CD14-positive monocyte (primary cell): ENCODE measurements at regions not wholly inside any gene's neighbourhood (a gene's known extent, or its start where the extent isn't known, plus 50 kb on each side); places are given as distances from the start of the nearest gene placed in this dataset.

ENCODE experiments used
- DNase-seq, 3 donors: peaks; one replicate each; pipeline ENCODE4 v3.0.0-alpha.2; 2011 to 2022
- H2AFZ ChIP-seq: 2 replicates; pipeline ENCODE4 v1.6.0; 2012; ENCODE audit warnings: mild to moderate bottlenecking, low read depth, low read length, inconsistent platforms; ENCODE audit not compliant: insufficient read depth, poor library complexity, severe bottlenecking
- H3K27ac ChIP-seq, 2 donors: 1 replicate in 1 of 2; 2 replicates in 1 of 2; pipeline ENCODE4 v1.5.1; 2012 to 2013; ENCODE audit warnings: low read length in 2 of 2, control low read depth in 1 of 2, inconsistent platforms in 1 of 2, low read depth in 1 of 2, mild to moderate bottlenecking in 1 of 2
- H3K27me3 ChIP-seq, 2 donors: one replicate each; pipeline versions ENCODE4 v1.6.0 to v1.6.1; 2011 to 2013; ENCODE audit warnings: low read length in 2 of 2; ENCODE audit not compliant: control insufficient read depth in 2 of 2, insufficient read depth in 2 of 2
- H3K36me3 ChIP-seq, 2 donors: replicated peaks in 1 of 2; 1 replicate in 1 of 2; 2 replicates in 1 of 2; pipeline versions ENCODE4 v1.5.1 to v1.6.1; 2012 to 2013; ENCODE audit warnings: low read length in 2 of 2, control low read depth in 1 of 2, inconsistent platforms in 1 of 2, mild to moderate bottlenecking in 1 of 2; ENCODE audit not compliant: insufficient read depth in 2 of 2, control insufficient read depth in 1 of 2
- H3K4me1 ChIP-seq, 2 donors: 1 replicate in 1 of 2; 2 replicates in 1 of 2; pipeline versions ENCODE4 v1.5.1 to v1.6.1; 2012 to 2013; ENCODE audit warnings: low read length in 2 of 2, control low read depth in 1 of 2, inconsistent platforms in 1 of 2, mild to moderate bottlenecking in 1 of 2, moderate library complexity in 1 of 2; ENCODE audit not compliant: insufficient read depth in 2 of 2, control insufficient read depth in 1 of 2
- H3K4me2 ChIP-seq: replicated peaks from 2 replicates; pipeline ENCODE3; 2012; ENCODE audit warnings: low read length, moderate library complexity, mild to moderate bottlenecking; ENCODE audit not compliant: poor library complexity, severe bottlenecking; ENCODE audit errors: extremely low read depth
- H3K4me3 ChIP-seq, 3 experiments: fragments of 200-600 bp in 1 of 3; sonication (generic) in 1 of 3; replicated peaks in 1 of 3; 1 replicate in 2 of 3; 2 replicates in 1 of 3; pipeline ENCODE4 v1.5.1; 2011 to 2013; ENCODE audit warnings: low read length in 3 of 3, mild to moderate bottlenecking in 3 of 3, control low read depth in 2 of 3, low read depth in 2 of 3, inconsistent platforms in 1 of 3, moderate library complexity in 1 of 3
- H3K79me2 ChIP-seq: 2 replicates; pipeline ENCODE4 v1.6.0; 2012; ENCODE audit warnings: mild to moderate bottlenecking, control low read depth, inconsistent platforms, low read length, moderate library complexity; ENCODE audit not compliant: insufficient read depth
- H3K9ac ChIP-seq: 2 replicates; pipeline ENCODE4 v1.6.0; 2017; ENCODE audit warnings: low read length, mild to moderate bottlenecking; ENCODE audit not compliant: insufficient read depth, poor library complexity, severe bottlenecking
- H3K9me3 ChIP-seq, 2 donors: replicated peaks in 1 of 2; 1 replicate in 1 of 2; 2 replicates in 1 of 2; pipeline versions ENCODE4 v1.5.1 to v1.6.1; 2012 to 2013; ENCODE audit warnings: low read length in 2 of 2, control low read depth in 1 of 2; ENCODE audit not compliant: control insufficient read depth in 1 of 2, insufficient read depth in 1 of 2
- H4K20me1 ChIP-seq: 2 replicates; pipeline ENCODE4 v1.6.0; 2012; ENCODE audit warnings: mild to moderate bottlenecking, low read length, control low read depth, moderate library complexity; ENCODE audit not compliant: insufficient read depth
- H3K27ac Mint-ChIP-seq, 7 donors: one replicate each; pipeline ENCODE4 v1.8.0; 2020; ENCODE audit warnings: mild to moderate bottlenecking in 7 of 7, mixed read lengths in 7 of 7, moderate library complexity in 6 of 7, inconsistent platforms in 2 of 7
- H3K27me3 Mint-ChIP-seq, 3 donors: one replicate each; pipeline ENCODE4 v1.8.0; 2021 to 2022; ENCODE audit warnings: low read depth in 3 of 3, mild to moderate bottlenecking in 3 of 3, mixed read lengths in 3 of 3, moderate library complexity in 3 of 3, inconsistent platforms in 1 of 3
- H3K36me3 Mint-ChIP-seq, 2 donors: one replicate each; pipeline ENCODE4 v1.8.0; 2020; ENCODE audit warnings: mixed read lengths in 2 of 2, inconsistent platforms in 1 of 2, mild to moderate bottlenecking in 1 of 2
- H3K4me1 Mint-ChIP-seq: one replicate; pipeline ENCODE4 v1.8.0; 2020; ENCODE audit warnings: mild to moderate bottlenecking, mixed read lengths
- H3K4me3 Mint-ChIP-seq, 2 donors: one replicate each; pipeline ENCODE4 v1.8.0; 2020; ENCODE audit warnings: mild to moderate bottlenecking in 2 of 2, mixed read lengths in 2 of 2, moderate library complexity in 1 of 2
- H3K9me3 Mint-ChIP-seq, 7 donors: one replicate each; pipeline ENCODE4 v1.8.0; 2020 to 2022; ENCODE audit warnings: mixed read lengths in 7 of 7, mild to moderate bottlenecking in 6 of 7, moderate library complexity in 6 of 7, inconsistent platforms in 2 of 7
- WGBS: methylation state at CpG from one replicate; pipeline ENCODE4 v1.1.5; 2013; ENCODE audit warnings: missing lambda C conversion rate; ENCODE audit not compliant: insufficient coverage; 5-methylcytosine and 5-hydroxymethylcytosine counted together
- intact Hi-C, 2 donors: fragments of 100-400 bp; cut with micrococcal nuclease; formaldehyde crosslinking; loops; one replicate each; pipeline versions ENCODE4 v1.15.0 to v1.15.1; 2023
- TF ChIP-seq, protein P1 (sequence below): fragments of 200-600 bp; IDR thresholded peaks from one replicate; pipeline ENCODE4 v1.8.0; 2022; ENCODE audit warnings: antibody characterized with exemption, mild to moderate bottlenecking

DNA sequence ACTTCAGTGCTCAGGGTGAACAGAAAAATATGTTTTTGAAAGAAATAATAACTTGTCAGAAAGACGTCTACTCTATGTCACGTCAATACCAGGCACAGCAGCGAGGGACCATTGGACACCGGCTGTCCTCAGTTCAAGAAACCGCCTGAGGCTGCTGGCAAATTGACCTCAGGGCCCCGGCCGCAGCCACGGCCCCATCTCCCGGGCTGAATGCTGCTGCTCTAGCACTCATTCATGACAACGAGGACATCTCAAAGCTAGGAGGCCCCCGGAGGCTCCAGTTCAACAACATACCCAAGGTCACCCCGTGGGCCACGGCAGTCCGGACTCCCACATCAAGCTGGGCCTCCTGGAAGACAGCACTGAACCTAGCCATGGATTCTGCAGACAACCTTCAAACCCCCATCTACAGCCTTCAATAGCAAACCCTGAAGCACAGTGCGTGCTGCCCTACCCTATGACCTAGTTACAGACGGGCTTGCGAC lies 204.0 kb upstream of the NSMCE3 start:
- no peaks in the 10 kb centered on the region for H3K36me3 ChIP-seq
- no peaks in the 10 kb centered on the region for H3K4me1 Mint-ChIP-seq
- H3K4me3 ChIP-seq = no peak overlapping the region
- peaks cover 0 to 18% (median 5%) of the 10 kb centered on the region in 7 donors for H3K9me3 Mint-ChIP-seq
- TF ChIP-seq, protein P1, sequence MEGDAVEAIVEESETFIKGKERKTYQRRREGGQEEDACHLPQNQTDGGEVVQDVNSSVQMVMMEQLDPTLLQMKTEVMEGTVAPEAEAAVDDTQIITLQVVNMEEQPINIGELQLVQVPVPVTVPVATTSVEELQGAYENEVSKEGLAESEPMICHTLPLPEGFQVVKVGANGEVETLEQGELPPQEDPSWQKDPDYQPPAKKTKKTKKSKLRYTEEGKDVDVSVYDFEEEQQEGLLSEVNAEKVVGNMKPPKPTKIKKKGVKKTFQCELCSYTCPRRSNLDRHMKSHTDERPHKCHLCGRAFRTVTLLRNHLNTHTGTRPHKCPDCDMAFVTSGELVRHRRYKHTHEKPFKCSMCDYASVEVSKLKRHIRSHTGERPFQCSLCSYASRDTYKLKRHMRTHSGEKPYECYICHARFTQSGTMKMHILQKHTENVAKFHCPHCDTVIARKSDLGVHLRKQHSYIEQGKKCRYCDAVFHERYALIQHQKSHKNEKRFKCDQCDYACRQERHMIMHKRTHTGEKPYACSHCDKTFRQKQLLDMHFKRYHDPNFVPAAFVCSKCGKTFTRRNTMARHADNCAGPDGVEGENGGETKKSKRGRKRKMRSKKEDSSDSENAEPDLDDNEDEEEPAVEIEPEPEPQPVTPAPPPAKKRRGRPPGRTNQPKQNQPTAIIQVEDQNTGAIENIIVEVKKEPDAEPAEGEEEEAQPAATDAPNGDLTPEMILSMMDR = no peak
- no peaks in the 10 kb centered on the region for H3K36me3 Mint-ChIP-seq
- H3K27me3 Mint-ChIP-seq = peaks cover 1 to 2% (median 2%) of the 10 kb centered on the region in 3 donors
- H3K9ac ChIP-seq = no peak overlapping the region
- no peaks in the 10 kb centered on the region for H3K4me1 ChIP-seq
- H3K4me3 Mint-ChIP-seq = no peak overlapping the region
- H3K27ac Mint-ChIP-seq = no peak overlapping the region
- DNase-seq = no peak
- 89% methylated on average over 11 of the region's 17 CpGs for WGBS
- no peaks in the 10 kb centered on the region for H3K79me2 ChIP-seq
- H3K9me3 ChIP-seq = peaks cover 0 to 10% of the 10 kb centered on the region in 2 donors
- no peaks in the 10 kb centered on the region for H4K20me1 ChIP-seq
- intact Hi-C loops = no loop called here
- H3K27ac ChIP-seq = no peak overlapping the region
- H3K4me2 ChIP-seq = no peak overlapping the region
- H3K27me3 ChIP-seq = no peaks in the 10 kb centered on the region
- H2AFZ ChIP-seq = no peak overlapping the region

DNA sequence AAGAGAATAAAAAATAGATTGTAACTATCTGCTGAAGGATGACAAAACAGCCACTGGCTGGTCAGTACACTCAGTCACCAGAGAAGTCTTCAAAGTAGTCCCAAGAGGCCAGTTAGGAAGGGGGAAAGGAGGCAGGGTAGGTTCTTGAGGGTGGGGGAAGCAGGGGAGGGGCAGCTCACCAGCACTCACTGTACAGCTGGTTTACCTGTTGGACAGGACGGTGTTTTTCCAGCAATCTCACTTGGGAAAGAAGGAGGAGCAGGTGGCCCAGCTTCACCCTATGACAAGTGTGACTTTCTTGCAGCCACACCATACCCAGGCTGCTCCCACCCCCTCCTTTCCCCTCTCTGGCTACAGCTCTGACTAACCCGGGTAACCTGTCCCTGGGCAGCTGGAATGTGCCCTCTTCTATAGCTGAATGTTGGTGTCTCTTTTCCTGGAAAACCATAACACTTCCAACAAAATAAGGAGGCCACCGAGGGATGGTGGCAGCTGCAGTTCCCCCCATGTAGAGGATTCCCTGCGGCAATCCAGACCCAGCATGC lies 203.4 kb upstream of the NSMCE3 start:
- Histone ChIP-seq H3K79me2 (no peaks in the 10 kb centered on the region), H3K9me3 (peaks cover 0 to 10% of the 10 kb centered on the region in 2 donors), H3K36me3 (no peaks in the 10 kb centered on the region), H3K4me1 (no peaks in the 10 kb centered on the region), H2AFZ (no peak overlapping the region), H3K9ac (no peak overlapping the region), H3K4me3 (no peak overlapping the region), H3K27me3 (no peaks in the 10 kb centered on the region), H3K4me2 (no peak overlapping the region), H4K20me1 (no peaks in the 10 kb centered on the region), H3K27ac (no peak overlapping the region)
- Mint-ChIP-seq H3K36me3 (no peaks in the 10 kb centered on the region), H3K27me3 (peaks cover 1 to 2% (median 2%) of the 10 kb centered on the region in 3 donors), H3K27ac (no peak overlapping the region), H3K4me3 (no peak overlapping the region), H3K4me1 (no peaks in the 10 kb centered on the region), H3K9me3 (peaks cover 0 to 15% (median 5%) of the 10 kb centered on the region in 7 donors)
- TF ChIP-seq, protein P1 = no peak
- 93% methylated on average over 2 of the region's 4 CpGs for WGBS
- DNase-seq = no peak
- intact Hi-C loops = no loop called here
